GM21423 (cell line): ENCODE measurements at regions not wholly inside any gene's neighbourhood (a gene's known extent, or its start where the extent isn't known, plus 50 kb on each side); places are given as distances from the start of the nearest gene placed in this dataset.

Source experiments
- ATAC-seq: cut with Tn5 transposase; IDR thresholded peaks from one replicate; pipeline ENCODE4 v1.9.1; 2021; ENCODE audit warnings: mild to moderate bottlenecking, moderate library complexity; ENCODE audit not compliant: unreplicated experiment

DNA sequence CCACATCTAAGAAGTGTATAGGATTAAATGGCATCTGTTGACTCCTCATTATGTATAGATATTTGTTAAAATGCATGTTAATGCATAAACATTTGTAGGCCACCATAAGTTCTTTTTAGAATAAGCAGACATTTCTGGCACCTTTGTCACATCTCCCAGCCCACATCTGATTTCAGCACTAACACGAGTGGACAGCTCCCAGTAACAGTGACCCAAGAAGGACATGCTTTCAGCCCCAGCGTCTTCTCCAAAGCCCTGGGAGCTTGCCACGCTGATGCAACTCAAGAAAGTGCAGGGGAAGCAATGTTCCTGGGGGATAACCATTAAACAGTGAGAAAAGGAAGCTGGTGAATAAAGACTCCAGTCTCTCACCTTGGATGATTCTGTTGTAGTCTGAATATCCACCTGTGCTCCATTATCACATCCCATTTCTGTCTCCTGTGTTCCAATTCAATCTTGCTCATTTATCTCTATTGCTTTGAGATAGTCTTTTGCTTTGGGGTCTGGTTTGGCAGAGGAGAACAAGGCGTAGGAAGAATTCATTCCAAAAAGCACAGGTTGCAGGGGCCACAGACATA lies 182.6 kb upstream of the THSD7B start:
- ATAC-seq: no peak

DNA sequence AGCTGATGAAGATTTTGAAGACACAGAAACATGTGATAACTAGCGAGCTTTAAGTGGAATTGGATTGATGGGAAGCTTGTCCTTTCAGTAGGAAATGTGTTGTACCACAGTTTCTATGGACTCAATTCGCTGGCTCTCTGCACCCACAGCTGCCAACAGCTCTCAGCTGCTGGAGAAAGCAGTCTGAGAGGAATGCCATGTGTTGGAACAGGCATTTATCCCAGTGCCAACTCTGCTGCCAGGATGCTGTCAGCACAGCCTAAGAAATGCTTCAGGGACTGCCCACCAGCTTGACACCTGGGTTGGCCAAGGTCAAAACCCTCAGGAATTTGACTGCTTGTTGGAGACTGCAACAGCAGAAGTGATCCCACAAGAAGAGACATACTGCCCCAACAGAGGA lies 193.0 kb upstream of the THSD7B start:
- ATAC-seq: no peak

DNA sequence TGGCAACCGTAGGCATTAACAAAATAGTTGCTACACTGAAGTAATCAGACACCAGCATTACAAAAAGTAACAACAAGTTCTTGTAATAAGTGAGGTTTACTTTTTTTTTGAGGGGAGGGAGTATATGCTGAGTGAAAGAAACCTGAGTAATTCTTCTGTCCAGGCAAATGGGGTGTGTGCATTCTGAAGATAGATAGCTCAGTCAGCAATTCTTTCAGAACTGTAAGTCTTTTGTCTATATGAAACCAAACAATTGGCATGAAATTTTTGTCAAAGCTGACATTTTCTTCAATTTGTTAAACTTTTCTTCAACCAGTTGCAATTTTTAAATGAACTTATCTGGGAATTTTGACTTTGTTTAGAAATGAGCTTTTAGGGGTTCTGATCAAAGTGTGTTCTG lies 208.1 kb upstream of the THSD7B start:
- ATAC-seq: no peak

DNA sequence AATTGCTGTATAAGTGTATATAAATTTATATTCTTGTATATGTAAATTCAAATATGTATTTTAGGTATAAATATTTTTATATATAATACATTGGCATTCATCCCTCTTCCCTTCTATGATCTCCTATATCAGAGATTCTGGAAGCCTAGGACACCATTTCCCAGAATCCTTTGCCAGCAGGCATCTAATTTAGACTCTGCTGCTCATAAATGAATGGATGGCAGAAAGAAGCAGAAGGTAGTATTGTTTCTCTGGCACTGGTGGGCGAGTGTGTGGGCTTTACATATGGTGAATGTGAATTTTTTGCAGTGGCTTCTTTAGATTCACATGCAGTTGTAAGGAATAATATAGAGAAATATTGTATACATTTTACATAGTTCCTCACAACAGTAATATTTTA lies 215.2 kb upstream of the THSD7B start:
- no peak for ATAC-seq

DNA sequence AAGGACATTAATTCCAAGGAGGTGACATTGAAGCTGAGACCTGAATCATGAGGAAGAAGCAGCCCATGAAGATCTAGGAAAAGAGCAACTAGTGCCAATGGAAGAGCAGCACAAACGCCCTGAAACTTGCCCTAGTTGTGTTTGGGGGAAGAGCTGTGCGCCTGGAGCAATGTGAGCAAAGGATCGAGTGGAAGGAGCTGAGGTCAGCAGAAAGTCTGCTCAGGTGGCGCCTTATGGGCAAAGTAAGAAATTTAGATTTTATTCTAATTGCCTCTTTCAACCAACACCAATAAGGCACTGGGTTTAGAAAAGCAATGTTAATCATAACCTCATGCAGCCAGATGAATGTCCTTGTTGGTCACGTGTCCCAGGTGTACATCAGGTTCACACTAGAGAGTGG lies 226.0 kb upstream of the THSD7B start:
- ATAC-seq: no peak

DNA sequence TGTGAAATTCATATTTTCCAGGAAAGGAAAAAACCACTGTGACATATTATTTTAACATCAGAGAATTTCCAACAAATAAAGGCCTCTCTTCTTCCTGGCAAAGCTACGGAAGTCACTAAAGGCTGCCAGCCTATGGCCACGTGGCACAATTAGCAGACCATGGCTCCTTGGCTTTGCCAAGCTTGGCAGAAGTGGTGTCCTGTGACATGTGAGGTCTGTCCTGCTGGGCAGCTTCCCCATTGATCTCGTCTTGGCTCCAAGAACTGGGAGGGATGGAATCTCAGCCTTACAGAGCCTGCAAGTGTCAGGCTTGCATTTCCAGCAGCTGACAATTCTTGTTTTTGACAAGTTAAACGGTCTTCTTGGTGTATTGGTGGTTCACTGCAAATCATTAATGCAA lies 226.9 kb upstream of the THSD7B start:
- ATAC-seq: no peak

DNA sequence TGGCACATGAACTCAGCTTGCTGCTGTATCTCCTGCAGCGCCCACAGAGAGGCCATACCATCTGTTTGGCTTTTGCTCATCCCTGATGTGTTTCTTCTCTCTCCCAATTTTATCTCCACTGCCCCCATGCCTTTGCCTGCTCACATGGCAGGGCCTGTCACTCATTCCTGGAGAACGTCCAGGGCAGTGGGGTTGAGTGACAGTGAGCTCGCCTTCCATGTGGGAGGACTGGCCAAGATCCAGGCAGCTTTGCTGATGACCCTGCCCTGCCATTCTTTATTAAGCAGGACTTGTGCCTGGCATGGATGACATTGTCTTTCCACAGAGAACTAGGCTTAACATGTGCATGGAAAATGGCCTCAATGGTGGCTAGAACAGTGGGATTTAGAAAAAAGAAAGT lies 230.5 kb upstream of the THSD7B start:
- no peak for ATAC-seq

DNA sequence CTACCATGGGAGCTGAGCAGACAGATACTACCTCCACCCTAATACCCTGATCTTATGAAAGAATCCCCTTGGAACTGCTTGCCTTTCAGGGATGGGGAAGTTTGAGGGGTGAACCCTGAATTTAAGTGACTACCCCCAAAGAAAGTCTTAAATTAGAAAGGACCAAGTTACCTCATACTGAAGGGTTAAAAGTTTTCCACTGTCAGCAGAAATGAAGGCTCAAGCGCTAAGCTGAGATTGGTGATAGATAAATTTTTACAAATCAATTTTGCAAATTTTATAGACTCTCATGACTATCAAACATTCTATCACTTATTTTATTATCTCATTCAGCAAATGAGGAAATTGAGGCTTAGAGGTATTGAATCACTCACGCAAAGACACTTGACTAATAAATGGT lies 233.2 kb upstream of the THSD7B start:
- no peak for ATAC-seq

DNA sequence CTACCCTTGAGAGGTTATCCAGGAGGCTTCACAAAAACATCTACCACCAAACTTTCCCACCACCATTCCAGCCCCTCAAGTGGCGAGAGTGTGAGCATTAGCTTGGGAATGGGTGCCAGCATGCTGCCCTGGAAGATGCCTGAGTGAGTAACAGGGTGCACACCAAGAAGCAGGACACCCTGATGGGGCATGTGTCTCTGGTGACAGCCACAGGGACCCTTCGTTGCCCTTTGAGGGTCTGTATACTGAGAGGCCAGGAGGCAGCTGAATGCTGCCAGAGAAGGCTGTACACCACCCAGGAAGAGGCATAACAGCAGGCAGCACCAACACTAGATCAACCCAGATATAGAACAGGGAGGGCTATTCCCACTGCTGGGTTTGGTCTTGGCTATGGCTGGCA lies 233.6 kb upstream of the THSD7B start:
- ATAC-seq: no peak

DNA sequence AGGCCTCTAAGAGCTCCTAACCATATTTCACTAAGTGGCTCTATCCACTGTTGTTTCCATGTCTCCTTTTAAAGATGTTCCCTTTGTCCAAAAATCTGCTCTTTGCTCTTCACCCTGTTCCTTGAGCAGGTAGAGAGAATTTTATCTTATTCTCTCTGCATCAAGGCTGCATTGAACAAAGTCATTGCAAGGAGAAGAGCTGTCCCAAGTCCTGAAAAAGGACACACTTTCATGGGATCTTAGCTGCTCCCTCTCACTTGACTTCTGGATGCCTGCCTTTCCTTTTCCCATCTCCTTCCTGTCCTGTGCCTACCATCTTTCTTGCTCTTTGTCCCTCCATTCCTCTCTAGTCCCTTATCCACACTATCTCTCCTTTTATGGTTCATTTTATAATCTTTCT lies 235.2 kb upstream of the THSD7B start:
- no peak for ATAC-seq

DNA sequence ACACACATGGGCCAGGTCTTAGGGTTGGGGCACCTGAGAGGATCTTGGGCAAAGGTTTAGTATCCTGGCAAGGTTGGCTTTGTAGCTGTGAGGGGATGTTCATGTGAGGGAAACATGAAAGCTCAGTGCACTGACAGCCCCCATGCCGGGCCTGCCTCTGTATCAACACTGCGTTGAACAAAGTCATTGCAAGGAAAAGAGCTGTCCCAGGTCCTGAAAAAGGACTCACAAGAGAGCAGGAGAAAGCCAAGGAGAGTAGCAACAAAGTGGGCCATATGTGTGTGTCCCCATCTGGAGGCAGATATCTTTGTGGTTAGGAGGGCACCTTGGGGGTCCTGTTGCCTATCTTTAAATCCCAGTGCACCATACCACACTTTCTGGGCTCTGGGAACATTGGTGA lies 237.8 kb upstream of the THSD7B start:
- no peak for ATAC-seq

DNA sequence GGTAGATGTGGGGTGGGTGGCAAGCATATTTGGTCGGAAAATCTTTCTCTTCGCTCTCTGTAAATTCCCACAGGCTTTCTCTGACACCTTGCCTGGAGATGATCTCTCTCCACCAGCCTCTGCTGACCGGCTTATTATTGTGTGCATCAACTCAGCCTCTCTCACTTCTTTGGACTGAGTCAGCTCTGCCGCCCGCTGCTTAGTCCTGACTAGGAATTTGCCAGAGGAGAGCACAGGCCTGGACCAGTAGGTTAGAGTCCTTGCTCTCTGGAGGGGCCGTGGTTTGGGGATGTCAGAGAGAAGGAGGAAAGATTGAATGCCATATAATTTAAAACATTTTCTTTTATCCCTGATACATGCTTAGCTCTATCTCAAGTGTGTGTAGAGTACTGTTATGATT lies 242.6 kb upstream of the THSD7B start:
- no peak for ATAC-seq

DNA sequence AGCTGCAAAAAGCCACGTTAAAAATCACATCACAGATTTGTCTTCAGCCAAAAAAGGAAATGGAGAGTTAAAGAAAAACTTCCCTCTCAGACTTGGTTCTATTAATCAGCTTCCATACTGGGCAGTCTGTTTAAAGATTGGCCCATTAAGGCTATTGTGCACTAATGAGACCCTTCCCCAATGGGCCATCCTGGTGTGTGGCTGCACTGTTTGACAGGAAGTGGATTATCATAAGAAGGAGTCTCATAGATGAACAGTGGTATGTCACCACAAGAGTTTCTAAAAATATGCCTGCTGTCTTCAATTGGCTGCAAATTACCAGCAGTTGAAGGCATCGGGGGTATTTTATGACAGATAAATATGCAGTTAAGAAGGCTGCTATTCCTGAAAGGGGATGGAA lies 247.6 kb upstream of the THSD7B start:
- no peak for ATAC-seq

DNA sequence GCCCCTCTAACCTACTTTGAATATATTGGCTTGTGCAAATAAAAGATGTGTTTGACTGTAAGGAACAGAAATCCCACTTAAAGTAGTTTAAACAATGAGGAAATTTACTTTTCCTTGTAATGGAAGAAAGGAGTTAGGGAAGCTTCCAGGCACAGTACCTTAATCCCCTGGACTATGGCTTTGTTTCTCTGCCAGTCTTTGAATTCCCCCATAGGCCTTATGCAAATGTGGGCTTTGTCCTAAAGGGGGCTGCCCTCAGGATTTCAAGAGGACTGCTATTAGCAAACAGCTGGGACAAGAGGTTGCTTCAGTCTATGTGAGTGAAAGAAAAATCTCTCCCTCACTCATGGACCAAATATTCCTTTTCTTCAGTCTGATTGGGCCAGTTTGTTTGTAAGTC lies 255.1 kb upstream of the THSD7B start:
- ATAC-seq: no peak

DNA sequence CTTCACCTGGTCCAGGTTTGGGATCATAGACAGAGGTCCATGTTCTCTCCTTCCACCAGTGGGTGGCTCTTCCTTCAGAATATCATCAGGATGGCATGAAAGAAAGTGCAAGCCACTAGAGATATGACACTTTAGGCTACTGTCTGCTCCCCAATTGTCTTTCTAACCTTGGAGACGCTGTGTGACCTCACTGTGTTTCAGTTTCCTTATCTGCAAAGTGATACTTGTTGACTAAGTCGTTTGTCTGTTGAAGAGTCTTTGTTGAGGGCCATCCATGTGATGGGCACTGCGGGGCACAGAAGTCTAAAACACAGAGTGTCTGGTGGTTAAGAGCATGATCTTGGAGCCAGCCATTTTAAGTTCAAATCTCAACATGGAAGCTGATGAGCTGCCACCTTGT lies 259.9 kb upstream of the THSD7B start:
- no peak for ATAC-seq

DNA sequence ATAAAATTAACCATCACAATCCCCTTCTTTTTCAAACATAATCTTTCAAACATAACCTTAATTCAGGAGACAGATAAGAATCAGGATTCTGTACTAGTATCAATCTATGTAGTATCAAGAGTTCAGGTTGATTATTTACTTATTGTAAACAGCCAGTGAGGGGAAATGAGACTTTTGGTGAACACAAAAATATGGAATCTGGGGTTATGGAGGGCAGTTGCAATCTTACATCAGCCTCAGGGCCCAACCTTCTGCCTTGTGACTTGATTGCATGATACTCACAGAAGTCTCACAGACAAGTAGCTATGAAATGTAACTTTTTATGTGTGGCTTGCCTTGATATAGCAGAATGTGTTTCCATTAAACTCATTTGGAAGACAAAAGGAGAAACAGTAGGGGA lies 262.7 kb upstream of the THSD7B start:
- no peak for ATAC-seq

DNA sequence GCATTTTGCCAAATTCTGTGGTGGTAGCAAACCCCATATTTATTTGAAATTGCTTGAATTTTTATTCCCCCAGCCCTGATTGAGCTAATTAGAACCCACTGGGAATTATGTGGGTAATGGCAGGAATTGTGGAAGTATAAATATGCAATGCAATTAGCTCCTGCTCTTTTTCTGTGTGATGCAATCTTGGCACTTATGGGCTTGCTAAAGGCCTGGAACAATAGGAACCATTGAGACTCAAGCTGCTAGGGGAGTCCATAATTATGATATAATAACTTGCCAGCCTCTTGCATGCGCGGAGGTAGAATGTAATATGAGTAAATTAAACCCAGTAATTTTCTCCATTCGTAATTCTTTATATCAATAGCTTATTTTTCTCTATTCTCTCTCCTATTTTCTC lies 267.6 kb upstream of the THSD7B start:
- ATAC-seq: no peak

DNA sequence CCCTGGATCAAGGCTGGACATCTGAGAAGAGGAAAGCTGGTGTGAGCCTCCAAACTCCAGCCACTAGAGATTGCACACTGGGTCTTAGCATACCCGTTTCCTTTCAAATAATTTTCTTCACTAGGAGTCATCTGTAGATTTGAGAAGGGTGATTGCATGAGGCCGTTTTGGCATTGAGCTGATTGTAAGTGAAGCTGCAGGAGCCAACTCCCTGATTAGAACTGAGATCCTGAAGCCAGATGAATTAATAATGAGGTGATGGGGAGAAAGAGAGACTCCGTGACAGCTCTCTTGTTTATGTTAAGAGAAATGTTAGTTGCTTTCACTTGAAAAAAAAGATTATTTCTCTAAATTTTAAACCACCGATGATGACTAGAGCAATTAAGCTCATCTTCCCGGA lies 268.4 kb upstream of the THSD7B start:
- no peak for ATAC-seq

DNA sequence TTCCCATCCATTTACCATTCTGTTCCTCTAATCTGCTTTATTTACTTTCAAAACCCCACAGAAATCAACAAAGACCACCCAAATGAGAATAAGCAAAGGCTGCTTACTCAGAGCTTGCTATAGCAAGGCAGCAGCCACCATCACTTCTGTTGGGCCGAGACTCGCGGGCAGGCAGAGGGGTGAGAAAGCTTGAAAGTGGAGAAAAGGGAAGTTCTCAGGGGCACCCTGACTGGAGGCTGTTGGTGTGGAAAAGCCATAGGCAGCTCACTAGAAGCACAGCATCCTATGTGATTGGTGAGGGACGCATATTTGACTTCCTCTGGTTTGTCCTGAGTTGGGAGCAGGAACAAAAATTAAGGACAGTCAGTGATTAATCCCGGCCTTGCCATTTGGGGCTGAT lies 269.7 kb upstream of the THSD7B start:
- ATAC-seq: no peak

DNA sequence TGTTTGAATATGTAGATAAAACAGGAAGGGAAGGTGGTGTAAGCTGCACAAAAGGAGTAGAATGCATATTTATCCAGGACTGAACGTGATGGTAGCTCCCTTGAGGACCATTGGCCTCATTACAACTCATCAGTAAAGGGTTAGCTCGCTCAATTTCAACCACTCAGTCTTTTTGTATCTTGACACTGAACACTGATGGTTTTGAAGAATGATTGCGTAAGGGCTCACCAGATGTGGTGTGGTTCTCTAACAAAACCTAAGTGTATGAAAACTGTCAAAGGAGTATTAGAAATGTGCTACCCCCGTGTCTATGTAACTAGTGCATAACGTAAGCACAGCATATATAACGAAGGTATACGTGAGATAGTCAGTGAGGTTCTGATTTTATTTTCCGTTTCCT lies 272.4 kb upstream of the THSD7B start:
- ATAC-seq: no peak

DNA sequence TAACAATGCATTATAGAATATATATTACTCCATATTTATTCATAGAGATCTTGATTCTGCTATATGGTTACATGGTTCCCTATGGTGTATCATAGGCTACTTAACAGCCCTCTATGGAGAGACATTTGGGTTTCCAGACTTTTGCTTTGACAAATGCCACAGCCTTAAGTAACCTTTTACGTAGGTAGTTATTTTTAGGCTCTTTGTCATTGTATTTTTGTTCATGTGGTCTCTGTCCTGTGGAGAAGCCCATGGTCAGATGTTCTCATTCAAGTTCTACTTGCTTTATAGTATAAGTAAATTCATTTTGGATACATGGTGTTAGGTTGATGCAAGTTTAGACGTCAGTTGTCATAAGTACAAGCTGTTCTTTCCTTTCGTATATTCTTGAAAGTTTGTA lies 275.2 kb upstream of the THSD7B start:
- no peak for ATAC-seq

DNA sequence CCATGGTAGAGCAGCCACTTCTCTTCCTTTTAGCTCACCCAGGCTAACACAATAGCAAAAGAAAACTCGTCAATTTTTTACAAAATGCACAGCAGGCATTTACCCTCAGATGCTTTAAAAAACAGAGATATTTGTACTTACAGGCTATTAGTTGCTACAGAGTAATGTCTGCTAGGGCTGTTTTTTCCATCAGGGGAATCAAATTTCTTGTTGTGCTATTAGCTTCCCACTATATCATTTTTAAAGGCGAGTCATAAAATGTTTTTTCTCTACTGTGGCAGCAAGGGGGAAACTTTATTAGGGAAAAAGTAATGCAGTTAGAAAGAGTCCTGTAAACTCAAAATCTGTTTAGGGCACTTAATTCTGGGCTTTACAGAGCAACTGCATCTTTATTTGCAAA lies 277.9 kb upstream of the THSD7B start:
- no peak for ATAC-seq

DNA sequence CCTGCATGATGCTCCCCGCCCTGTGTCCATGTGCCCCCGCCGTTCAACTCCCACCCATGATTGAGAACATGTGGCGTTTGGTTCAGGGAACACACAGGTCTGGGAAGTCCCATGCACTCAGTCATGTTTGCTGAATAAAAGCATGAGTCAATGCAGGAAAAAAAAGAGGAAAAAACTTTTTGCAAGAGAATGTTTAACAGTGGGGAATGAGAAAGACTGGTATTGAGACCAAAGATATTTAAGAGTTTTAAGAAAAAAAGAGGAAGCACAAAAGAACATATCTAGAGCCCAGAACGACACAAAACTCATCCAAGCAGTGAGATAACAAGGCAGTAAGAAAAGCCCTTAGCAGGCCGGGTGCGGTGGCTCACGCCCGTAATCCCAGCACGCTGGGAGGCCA lies 279.2 kb upstream of the THSD7B start:
- ATAC-seq: no peak

DNA sequence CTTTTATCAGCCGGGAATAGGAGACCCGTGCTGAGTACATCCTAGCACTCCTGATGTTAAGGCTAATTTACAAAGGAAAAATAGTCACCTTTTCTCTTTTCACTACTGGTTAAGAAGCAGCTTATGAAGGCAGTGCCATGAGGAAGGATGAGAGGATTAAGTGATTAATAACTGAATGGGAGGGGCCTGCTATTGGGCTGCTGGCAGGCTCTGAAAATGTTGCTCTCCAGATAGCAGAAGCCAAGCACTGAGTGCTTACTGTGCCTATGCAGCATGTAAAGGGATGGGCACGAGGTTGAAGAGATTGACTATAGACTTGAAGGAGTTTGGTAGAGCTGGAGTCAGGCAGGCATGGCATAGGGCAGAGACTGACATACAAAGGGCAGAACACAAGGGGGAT lies 282.4 kb upstream of the THSD7B start:
- ATAC-seq: no peak
